ENCODE measurements at regions not wholly inside any gene's neighbourhood (a gene's known extent, or its start where the extent isn't known, plus 50 kb on each side); places are given as distances from the start of the nearest gene placed in this dataset.

GRCh38 chr1:29452463-29453230 is 216.3 kb downstream of the PTPRU start:
- no peak for TF ChIP-seq CTCF (IDR thresholded peaks at IDR 0.05; ENCODE audit: borderline replicate concordance, insufficient read depth, low read depth, low read length)
- H3K4me3 ChIP-seq (ENCODE audit: low read depth, low read length) = no peak overlapping the region

- TF ChIP-seq CTCF (IDR thresholded peaks at IDR 0.05; ENCODE audit: borderline replicate concordance, insufficient read depth, low read depth, low read length) = no peak
Observed at GRCh38 chr1:29451368-29451892, 215.1 kb downstream of the PTPRU start.

GRCh38 chr1:29450591-29450990 is 214.3 kb downstream of the PTPRU start:
- TF ChIP-seq CTCF (IDR thresholded peaks at IDR 0.05; ENCODE audit: borderline replicate concordance, insufficient read depth, low read depth, low read length) = no peak
- H3K4me3 ChIP-seq (ENCODE audit: low read depth, low read length) = no peak overlapping the region

More at GRCh38 chr1:29451368-29451892, 215.1 kb downstream of the PTPRU start:
- H3K4me3 ChIP-seq (ENCODE audit: low read depth, low read length) = no peak overlapping the region

GRCh38 chr1:29448456-29449235 is 212.3 kb downstream of the PTPRU start:
- no peak overlapping the region for H3K4me3 ChIP-seq (ENCODE audit: low read depth, low read length)
- no peak for TF ChIP-seq CTCF (IDR thresholded peaks at IDR 0.05; ENCODE audit: borderline replicate concordance, insufficient read depth, low read depth, low read length)

- no peak for TF ChIP-seq CTCF (IDR thresholded peaks at IDR 0.05; ENCODE audit: borderline replicate concordance, insufficient read depth, low read depth, low read length)
- H3K4me3 ChIP-seq (ENCODE audit: low read depth, low read length) = no peak overlapping the region
Observed at GRCh38 chr1:29447368-29447767, 211.0 kb downstream of the PTPRU start.

- TF ChIP-seq CTCF (IDR thresholded peaks at IDR 0.05; ENCODE audit: borderline replicate concordance, insufficient read depth, low read depth, low read length) = no peak
- no peak overlapping the region for H3K4me3 ChIP-seq (ENCODE audit: low read depth, low read length)
Observed at GRCh38 chr1:29444782-29445729, 208.7 kb downstream of the PTPRU start.

All from GM12875 (cell line).